SH-SY5Y (cell line): ENCODE measurements at regions not wholly inside any gene's neighbourhood (a gene's known extent, or its start where the extent isn't known, plus 50 kb on each side); places are given as distances from the start of the nearest gene placed in this dataset.

Source experiments
- GATA2 ChIP-seq: IDR thresholded peaks from 2 replicates; pipeline ENCODE4 v1.6.1; 2011; ENCODE audit warnings: mild to moderate bottlenecking, low read depth, low read length
- GATA3 ChIP-seq: IDR thresholded peaks from 2 replicates; pipeline ENCODE4 v1.6.1; 2011; ENCODE audit warnings: low read depth, mild to moderate bottlenecking, low read length, moderate library complexity

DNA sequence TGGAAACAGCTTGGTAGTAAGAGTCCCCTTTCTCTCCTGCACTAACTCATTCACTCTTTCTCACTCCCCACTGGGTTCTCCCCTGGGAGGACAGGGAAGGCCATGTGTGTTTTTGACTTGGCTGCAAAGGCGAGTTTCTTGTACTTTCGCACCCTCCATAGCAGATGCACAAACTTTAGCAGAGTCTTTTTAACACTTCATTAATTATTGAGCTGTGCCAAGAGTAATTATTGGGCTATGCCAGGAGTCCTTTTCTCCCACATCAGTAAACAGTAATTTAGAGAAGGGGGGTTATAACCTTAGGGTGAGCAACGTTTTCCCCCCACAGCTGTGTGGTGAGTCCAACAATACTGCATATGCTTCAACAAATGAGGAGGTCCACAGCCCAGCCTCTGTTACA lies 224.4 kb upstream of the ATP11B start:
- TF ChIP-seq GATA3 (no peak), GATA2 (no peak)

DNA sequence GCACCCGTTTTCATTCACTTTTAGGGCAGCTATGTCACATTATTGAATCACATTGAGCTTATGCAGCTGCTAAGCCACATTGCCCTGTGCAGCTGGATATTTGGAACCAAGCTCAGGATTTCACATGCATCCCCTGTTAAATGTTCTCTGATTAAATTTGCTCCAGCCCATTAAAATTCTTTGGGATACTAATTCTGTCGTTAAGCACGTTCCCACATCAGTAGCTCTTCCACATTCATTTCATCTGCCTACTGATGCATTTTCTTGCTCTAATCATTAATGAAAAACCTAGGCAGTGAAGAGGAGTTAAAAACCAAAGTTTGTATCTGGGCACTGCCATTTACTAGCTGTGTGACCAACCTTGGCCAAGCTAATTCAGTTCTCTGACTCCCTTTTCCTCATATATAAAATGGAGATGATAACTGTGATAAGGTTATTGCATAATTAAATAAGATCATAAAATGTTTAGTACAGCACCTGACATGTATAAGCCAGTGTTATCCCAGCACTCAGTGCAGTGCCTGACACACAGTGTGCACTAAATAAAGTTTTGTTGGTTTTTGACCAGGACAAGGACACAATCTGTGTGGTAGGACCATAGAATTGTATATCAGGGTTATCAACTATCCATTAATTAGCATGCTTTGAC lies 222.2 kb upstream of the ATP11B start:
- TF ChIP-seq GATA3 (no peak), GATA2 (no peak)

DNA sequence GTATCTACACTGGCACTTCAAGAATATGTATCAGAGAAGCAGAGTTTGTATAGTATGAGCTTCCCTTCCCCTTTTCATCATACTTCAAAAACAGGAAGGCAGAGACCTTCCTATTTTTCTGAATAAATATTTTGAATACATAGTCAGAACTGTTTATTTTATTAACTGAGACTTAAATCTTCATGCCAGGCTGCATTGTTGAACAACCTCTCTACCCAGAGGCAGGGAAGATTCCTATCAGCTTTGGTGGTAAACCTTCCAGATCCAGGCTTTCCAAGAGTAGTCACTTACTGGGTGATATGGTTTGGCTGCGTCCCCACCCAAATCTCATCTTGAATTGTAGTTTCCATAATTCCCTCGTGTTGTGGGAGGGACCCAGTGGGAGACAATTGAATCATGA lies 217.4 kb upstream of the ATP11B start:
- no peak for TF ChIP-seq GATA2
- no peak for TF ChIP-seq GATA3

DNA sequence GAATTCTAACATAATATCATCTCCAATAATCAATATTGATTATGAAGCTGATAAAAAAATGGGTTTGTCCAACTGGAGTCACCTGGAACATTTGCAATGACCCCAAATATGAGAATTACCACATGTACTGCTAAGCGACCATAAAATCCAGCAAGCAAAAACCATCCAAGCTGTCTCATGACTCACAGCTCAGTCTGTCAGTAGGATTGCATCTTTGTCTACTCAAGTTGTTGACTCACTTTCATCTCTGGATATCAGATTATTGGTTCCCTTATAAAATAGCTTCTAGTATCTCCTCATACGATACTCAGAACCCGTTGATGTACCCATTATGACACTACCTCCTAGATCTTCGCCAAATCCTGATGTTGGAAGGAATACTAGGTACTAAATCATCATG lies 209.8 kb upstream of the ATP11B start:
- no peak for TF ChIP-seq GATA3
- no peak for TF ChIP-seq GATA2

DNA sequence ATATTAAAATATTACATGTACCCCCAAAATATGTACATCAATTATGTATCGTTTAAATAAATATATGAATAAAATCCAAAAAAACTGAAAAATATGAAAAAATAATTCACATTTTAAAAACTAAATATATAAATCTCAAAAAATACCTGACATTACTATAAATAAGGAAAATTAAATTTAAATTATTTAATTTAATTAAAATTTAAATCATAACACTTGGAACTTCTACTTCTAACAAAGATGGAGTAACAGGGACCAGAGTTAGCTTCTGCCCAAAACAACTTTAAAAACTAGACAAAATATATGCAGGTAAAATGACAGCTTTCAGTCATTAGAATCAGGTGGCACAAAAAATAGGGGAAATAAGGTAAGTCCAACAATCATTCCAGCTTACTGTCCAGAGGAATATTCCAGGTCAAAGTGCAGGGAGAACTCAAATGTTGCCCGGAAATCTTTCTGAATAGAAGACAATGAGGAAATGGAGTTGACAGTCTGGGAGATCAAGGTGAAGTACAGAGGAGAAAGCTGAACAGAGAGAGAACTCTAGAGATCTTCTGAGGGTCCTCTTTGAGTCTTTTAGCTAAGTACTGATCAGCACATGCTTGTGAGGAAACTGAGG lies 207.7 kb upstream of the ATP11B start:
- TF ChIP-seq GATA3 (no peak), GATA2 (no peak)

DNA sequence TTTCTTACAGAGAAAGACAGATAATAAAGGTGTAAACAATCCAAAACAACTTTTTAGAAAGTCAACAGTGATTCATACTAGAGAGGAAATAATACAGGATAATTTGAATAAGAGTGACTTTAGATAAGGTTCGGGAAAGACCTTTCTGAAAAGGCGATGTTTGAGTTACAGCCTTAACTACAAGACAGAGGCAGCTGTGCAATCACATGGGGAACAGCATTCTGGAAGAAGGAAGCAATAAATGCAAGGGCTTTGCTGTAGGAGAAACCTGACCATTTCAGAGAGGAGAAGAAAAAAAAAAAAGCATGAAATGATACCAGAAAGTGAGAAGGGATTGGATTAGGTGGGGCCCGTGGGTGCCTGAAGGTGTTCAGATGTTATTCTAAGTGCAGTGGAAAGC lies 200.6 kb upstream of the ATP11B start:
- no peak for TF ChIP-seq GATA2
- TF ChIP-seq GATA3, result no peak

DNA sequence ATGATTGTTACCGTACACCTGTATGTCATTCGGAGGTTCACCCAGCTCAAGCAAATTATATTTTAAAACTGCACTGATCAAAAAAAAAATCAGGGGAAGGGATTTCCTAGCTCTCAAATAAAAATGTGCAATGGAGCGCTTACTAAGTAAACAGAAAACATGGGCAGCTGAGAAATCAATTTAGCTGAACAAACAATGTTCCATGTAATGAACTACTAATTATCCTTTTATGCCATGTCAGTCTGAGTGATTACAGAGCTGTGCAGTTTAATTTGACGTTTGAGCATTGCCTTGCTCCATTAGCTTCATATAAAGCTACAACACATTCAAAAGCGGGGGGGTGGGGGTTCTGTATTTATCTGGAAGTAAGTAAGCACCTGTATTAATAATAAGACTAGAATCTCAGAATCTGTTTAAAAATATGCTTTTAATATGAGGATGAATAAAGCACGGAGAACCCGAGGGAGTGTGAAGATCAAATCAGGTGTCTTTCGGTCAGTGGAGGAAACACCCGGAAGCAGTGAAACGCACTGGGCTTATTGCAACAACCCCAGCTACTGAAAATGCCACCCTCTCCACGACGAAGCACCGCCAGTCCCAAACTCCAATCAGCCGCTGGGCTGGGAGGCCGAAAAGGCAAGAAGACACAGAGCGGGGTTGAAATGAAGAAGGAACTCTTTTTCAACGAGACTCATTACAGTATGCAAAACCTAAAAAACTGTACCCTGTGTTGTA lies 196.5 kb upstream of the ATP11B start:
- TF ChIP-seq GATA3 (no peak), GATA2 (no peak)

DNA sequence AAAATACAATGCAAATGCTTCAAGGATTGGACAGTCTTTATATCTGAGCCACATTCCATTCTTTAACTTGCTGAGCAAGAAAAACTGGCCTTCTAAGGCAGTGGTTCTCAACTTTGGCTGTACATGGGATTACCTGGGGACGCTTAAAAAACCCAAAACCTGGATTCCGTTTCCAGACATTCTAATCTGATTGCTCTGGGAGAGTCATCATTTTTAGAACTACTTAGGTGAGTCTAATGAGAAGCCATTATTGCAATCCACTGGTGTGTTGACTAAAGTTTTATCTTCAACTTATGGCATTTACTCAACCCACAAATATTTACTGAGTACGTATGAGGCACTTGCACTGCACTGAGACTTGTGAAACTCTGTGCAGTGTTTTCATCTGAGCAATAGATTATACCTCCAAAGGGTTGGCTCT lies 195.7 kb upstream of the ATP11B start:
- TF ChIP-seq GATA2 (no peak), GATA3 (no peak)

DNA sequence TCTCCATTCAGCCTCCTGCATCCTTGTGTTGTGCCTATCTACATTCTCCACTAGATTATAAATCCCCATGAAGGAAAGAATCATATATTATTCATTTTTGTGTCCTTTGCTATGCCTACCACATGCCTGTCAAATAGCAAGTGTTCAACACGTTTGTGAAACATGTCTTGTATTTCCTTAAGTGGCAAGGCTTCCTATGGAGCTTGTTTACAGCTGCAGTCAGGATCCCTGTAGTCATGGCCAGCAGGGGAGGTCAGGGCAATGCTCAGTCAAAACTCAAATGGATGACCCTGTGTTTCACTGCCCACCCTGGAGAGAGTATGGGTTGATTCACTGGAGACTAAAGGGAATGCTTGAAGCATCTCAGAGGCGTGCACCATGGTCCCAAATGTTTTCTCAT lies 191.7 kb upstream of the ATP11B start:
- TF ChIP-seq GATA2 (no peak), GATA3 (no peak)

DNA sequence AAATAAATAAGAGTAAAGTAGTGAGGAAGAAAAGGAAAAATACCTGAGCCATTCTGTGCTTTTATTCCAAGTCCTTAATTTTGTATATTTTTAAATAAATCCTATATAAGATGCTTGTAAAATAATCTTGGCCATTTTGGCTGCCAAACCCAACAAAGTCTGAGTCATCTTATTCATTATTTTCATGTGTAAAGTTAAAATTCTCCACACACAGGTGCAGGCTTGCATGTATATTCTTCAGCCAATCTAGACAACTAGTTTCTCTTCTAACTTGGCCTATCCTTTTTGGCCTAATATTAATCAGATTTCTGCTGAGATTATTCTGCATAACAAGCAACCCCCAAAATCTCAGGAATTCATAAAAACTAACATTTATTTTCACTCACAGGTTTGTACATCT lies 189.8 kb upstream of the ATP11B start:
- no peak for TF ChIP-seq GATA2
- TF ChIP-seq GATA3, result no peak

DNA sequence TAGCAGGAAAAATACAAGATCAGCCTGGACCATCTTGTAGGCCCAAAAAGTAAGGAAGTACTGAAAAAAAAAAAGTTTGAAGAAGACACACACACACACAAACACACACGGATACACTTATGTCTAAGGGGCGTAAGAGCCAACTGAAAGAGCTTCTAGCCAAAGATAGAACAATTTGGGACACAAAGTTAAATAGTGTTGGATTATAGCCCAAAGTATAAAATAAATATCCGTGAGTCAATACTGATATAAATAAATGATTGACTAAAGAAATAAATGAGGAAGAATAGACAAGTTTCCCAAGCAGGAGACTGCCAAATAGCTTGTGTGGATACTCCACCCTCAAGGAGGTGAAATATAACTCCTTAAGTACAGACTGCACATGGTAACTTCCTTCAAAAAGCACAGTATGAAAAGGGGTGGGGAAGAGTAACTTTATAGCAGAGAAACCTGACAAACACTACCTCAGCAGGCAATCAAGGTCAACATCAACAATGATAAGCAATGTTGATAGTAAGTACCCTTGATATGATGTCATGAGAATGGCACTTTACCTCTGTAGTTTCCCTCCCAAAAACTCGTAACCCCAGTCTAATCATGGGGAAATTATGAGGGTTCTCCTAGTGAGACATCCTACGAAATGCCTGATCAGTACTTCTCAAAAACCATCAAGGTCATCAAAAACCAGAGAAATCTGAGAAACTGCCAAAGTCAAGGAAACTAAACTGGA lies 187.3 kb upstream of the ATP11B start:
- TF ChIP-seq GATA3 (no peak), GATA2 (no peak)

DNA sequence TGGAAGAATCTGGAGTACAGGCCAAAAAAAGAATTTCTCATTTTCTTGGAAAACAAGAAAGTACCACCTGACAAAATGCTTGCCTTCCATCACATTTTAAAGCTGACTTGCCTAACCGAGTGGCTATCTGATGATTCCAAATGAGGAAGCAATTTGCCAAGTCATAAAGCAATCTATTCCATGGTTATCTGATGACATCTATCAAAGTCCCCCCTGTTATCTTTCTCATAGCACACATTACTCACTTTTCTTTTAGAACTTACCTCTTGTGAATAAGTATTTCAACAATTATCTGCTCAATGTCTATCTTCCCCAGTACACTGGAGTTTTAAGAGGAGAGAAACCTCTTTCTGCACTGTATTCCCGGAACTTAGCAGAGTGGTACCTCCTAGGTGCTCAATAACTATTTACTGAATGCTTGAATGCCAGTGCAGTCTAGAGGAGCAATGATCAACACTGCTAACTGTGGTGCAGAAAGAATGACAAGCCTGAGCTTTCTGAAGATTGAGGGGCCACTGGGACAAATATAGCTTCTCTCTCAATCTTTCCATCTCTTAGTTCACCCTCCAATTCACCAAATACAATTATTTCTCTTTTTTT lies 186.3 kb upstream of the ATP11B start:
- TF ChIP-seq GATA3 (no peak), GATA2 (no peak)

DNA sequence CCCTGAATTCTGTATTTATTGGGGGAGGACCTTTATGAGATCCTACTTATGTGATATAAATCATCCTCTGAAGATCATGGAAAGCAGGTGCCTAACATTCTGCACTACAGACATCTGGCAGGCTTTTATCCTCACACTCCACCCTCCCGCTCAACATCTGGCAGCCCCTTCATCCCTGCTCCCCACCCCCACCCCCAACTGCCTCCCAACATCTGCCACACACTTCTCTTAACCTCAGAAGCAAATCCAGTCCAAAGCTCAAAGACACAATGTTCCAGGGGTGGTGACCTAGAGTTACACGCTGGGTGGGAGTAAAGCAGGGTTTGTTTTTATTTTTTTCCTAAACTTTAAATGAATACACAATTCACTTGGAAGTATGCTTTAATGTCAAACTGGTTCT lies 184.5 kb upstream of the ATP11B start:
- TF ChIP-seq GATA2, result no peak
- TF ChIP-seq GATA3, result no peak

DNA sequence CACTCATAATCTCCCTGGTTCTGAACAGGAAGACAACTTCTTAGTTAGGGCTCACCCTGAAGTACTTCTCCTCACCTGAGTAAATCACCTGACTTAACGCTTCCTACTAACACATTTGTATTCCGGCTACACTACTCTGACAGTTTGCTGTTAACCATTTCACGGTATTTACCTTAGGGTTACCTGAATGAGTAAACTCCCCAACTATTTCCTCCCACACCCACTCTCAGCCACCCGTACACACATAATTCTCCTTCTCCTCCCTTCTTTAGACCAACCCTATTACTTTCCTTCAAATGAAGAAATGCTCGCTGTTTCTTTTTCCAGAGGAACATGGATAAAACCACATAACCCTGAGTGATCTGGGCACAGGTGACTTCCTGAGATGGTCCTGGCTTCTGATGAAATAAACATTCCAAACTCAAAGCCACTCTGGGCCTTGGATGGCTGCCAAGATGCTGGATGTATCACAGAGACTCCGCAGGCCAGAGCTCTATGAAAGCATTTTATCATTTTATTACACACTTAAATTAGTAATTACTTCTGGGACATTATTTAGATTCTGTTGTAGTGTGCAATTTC lies 183.6 kb upstream of the ATP11B start:
- no peak for TF ChIP-seq GATA2
- TF ChIP-seq GATA3, result no peak

DNA sequence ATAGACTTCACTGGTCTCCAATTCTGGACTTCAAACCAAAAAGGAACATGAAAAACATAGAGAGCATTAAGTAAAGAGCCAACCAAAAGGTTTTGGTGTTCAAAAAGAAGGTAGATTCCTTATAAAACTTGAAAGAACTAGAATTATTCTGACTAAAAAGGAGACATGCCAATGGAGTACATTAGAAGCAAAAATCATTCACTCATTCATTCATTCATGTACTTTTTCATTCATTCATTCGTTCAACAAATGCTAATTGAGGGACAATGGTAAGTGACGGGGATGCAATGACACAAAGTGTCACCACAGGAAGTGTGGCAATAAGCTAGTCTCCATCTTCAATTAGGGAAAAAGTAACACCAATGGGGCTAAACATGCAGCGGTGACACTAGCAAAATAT lies 181.0 kb upstream of the ATP11B start:
- TF ChIP-seq GATA3 (no peak), GATA2 (no peak)
